ENCODE measurements at regions not wholly inside any gene's neighbourhood (a gene's known extent, or its start where the extent isn't known, plus 50 kb on each side); places are given as distances from the start of the nearest gene placed in this dataset.
"Not testable (repeated sequence)": the region's sequence is repeated elsewhere in the genome, so short reads cannot be mapped to it uniquely, and the experiment has no call there.

DNA sequence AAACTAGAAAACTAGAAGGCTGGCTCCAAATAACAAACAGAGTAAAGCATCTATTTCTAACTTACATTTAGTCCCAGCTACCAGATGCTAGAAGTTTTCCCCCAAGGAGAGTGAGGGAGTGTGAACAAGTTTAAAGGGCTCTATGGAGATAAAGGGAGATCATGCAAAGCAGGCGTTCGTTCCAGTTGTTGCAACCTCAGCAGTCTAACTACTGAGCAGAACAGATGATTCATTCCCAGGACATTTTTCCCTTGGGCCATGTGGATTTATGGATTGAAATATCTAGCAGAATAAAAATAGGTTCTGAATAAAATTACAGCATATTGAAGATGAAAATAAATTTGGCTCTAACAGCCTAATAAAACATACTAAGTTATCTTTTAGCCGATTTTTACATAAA, 154.8 kb upstream of the TTC14 start:
- no peaks in the 10 kb centered on the region for H3K36me3 ChIP-seq (replicated peaks in 1 of 2; ENCODE audit: control extremely low read depth in 1 of 2, control insufficient read depth in 1 of 2, extremely low read depth in 1 of 2, insufficient read depth in 2 of 2, low read length in 1 of 2)
- H4K20me1 ChIP-seq (ENCODE audit: control insufficient read depth, insufficient read depth, low read length, poor library complexity, severe bottlenecking), result no peaks in the 10 kb centered on the region
- WGBS (ENCODE audit: insufficient coverage), result no CpG with 5 or more reads among the region's 3 CpGs
- Mint-ChIP-seq H3K27me3 (no peaks in the 10 kb centered on the region), H3K27ac (no peak overlapping the region), H3K9me3 (ENCODE audit: insufficient read depth) (peaks cover 2% of the 10 kb centered on the region), H3K4me3 (no peak overlapping the region), H3K4me1 (no peaks in the 10 kb centered on the region)
- CTCF ChIA-PET, result no interaction called here
- no peaks in the 10 kb centered on the region for H3K9me3 ChIP-seq (ENCODE audit: control extremely low read depth in 1 of 3, control insufficient read depth in 2 of 3, insufficient read depth in 1 of 3, low read length in 2 of 3)
- DNase-seq (no peak), ATAC-seq (ENCODE audit: low read depth) (no peak)
- no peak overlapping the region for H2AFZ ChIP-seq (ENCODE audit: insufficient read depth, low read depth, low read length, poor library complexity, severe bottlenecking)
- H3K9ac ChIP-seq (ENCODE audit: low read length), result no peak overlapping the region
- H3K27me3 ChIP-seq (replicated peaks in 1 of 4; ENCODE audit: control extremely low read depth in 1 of 4, control insufficient read depth in 3 of 4, insufficient read depth in 4 of 4, low read length in 3 of 4), result no peaks in the 10 kb centered on the region
- H3K79me2 ChIP-seq (ENCODE audit: control insufficient read depth, insufficient read depth, low read length), result no peaks in the 10 kb centered on the region
- no peak overlapping the region for H3K4me3 ChIP-seq (ENCODE audit: control extremely low read depth in 1 of 5, extremely low read depth in 1 of 5, insufficient read depth in 1 of 5, low read depth in 2 of 5, low read length in 4 of 5)
- TF ChIP-seq, protein P1, sequence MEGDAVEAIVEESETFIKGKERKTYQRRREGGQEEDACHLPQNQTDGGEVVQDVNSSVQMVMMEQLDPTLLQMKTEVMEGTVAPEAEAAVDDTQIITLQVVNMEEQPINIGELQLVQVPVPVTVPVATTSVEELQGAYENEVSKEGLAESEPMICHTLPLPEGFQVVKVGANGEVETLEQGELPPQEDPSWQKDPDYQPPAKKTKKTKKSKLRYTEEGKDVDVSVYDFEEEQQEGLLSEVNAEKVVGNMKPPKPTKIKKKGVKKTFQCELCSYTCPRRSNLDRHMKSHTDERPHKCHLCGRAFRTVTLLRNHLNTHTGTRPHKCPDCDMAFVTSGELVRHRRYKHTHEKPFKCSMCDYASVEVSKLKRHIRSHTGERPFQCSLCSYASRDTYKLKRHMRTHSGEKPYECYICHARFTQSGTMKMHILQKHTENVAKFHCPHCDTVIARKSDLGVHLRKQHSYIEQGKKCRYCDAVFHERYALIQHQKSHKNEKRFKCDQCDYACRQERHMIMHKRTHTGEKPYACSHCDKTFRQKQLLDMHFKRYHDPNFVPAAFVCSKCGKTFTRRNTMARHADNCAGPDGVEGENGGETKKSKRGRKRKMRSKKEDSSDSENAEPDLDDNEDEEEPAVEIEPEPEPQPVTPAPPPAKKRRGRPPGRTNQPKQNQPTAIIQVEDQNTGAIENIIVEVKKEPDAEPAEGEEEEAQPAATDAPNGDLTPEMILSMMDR (IDR thresholded peaks at IDR 0.05), result no peak
- no peak overlapping the region for H3K27ac ChIP-seq (ENCODE audit: low read length in 2 of 2)
- H3K4me2 ChIP-seq (replicated peaks; ENCODE audit: low read depth, low read length, poor library complexity, severe bottlenecking), result no peak overlapping the region
- POLR2A ChIA-PET, result no interaction called here
- intact Hi-C loops (cut with micrococcal nuclease), result no loop called here
- no peaks in the 10 kb centered on the region for H3K4me1 ChIP-seq (ENCODE audit: control insufficient read depth in 2 of 2, insufficient read depth in 2 of 2, low read length in 2 of 2)

DNA sequence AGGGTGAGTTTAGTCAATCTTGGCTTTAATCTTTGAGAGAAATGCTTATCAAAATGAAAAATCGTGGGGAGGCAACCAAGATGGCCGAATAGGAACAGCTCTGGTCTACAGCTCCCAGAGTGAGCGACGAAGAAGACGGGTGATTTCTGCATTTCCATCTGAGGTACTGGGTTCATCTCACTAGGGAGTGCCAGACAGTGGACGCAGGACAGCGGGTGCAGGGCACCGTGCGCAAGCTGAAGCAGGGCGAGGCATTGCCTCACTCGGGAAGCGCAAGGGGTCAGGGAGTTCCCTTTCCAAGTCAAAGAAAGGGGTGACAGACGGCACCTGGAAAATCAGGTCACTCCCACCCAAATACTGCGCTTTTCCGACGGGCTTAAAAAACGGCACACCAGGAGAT, 153.6 kb upstream of the TTC14 start:
- H3K36me3 ChIP-seq (replicated peaks in 1 of 2; ENCODE audit: control extremely low read depth in 1 of 2, control insufficient read depth in 1 of 2, extremely low read depth in 1 of 2, insufficient read depth in 2 of 2, low read length in 1 of 2); H3K4me3 Mint-ChIP-seq; POLR2A ChIA-PET; H3K9ac ChIP-seq (ENCODE audit: low read length); H4K20me1 ChIP-seq (ENCODE audit: control insufficient read depth, insufficient read depth, low read length, poor library complexity, severe bottlenecking); H3K79me2 ChIP-seq (ENCODE audit: control insufficient read depth, insufficient read depth, low read length); H3K27me3 ChIP-seq (replicated peaks in 1 of 4; ENCODE audit: control extremely low read depth in 1 of 4, control insufficient read depth in 3 of 4, insufficient read depth in 4 of 4, low read length in 3 of 4); H3K4me3 ChIP-seq (ENCODE audit: control extremely low read depth in 1 of 5, extremely low read depth in 1 of 5, insufficient read depth in 1 of 5, low read depth in 2 of 5, low read length in 4 of 5); H3K9me3 Mint-ChIP-seq (ENCODE audit: insufficient read depth); H2AFZ ChIP-seq (ENCODE audit: insufficient read depth, low read depth, low read length, poor library complexity, severe bottlenecking); CTCF ChIA-PET; H3K27ac ChIP-seq (ENCODE audit: low read length in 2 of 2); DNase-seq; H3K4me1 Mint-ChIP-seq; H3K9me3 ChIP-seq (ENCODE audit: control extremely low read depth in 1 of 3, control insufficient read depth in 2 of 3, insufficient read depth in 1 of 3, low read length in 2 of 3); ATAC-seq (ENCODE audit: low read depth); intact Hi-C loops (cut with micrococcal nuclease); H3K4me1 ChIP-seq (ENCODE audit: control insufficient read depth in 2 of 2, insufficient read depth in 2 of 2, low read length in 2 of 2); H3K27me3 Mint-ChIP-seq; H3K4me2 ChIP-seq (replicated peaks; ENCODE audit: low read depth, low read length, poor library complexity, severe bottlenecking); H3K27ac Mint-ChIP-seq: not testable (repeated sequence)
- WGBS (ENCODE audit: insufficient coverage), result 91% methylated on average over 6 of the region's 17 CpGs
